ENCODE measurements at regions not wholly inside any gene's neighbourhood (a gene's known extent, or its start where the extent isn't known, plus 50 kb on each side); places are given as distances from the start of the nearest gene placed in this dataset.
A peak's percentile ranks its signal among the peaks of the same experiment; 100 is the strongest.

DNA sequence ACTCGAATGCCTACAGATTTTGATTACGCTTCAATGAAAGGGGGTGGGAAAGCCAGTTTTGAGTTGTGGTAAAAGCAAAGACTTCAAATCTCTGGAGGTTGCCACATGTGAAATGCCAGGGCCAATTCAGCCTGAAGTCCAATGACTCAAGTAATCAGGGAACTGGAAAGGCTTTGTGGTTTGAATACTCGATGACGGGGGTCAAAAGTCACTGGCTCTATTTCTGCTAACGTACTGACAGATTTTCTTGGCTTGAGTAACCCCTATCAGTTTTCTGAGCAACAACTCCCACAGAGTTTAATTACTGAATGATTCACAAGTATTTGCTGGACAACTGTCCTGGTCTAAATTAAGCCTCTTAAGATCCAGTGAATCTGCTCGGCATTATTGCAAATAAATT is 152.2 kb downstream of the SIPA1L2 start:
- H3K9me3 ChIP-seq = no peaks in the 10 kb centered on the region
- 68 to 84% (median 81%) methylated on average over 6 of the region's 6 CpGs for WGBS, 5 donors
- no peak for DNase-seq
- H3K4me3 ChIP-seq = no peak overlapping the region
- peaks cover 0 to 24% (median 7%) of the 10 kb centered on the region in 6 donors for H3K4me1 ChIP-seq
- intact Hi-C loops (cut with DNase I; ENCODE audit: low total_unique reads) = no loop called here
- H3K27me3 ChIP-seq (replicated peaks in 1 of 7) = no peaks in the 10 kb centered on the region
- peaks cover 0 to 31% (median 0%) of the 10 kb centered on the region in 6 donors for H3K36me3 ChIP-seq
- no peak for TF ChIP-seq POLR2A (IDR thresholded peaks at IDR 0.05)
- TF ChIP-seq POLR2AphosphoS5 (IDR thresholded peaks at IDR 0.05) = peak in 1 of 3 donors; percentile 9
- peak overlapping the region in 3 of 8 donors; percentile 7 to 23 (median 16) for H3K27ac ChIP-seq

- Histone ChIP-seq H3K36me3 (peaks cover 0 to 19% (median 0%) of the 10 kb centered on the region in 6 donors), H3K27me3 (replicated peaks in 1 of 7) (no peaks in the 10 kb centered on the region), H3K4me3 (no peak overlapping the region), H3K27ac (no peak overlapping the region), H3K4me1 (peaks cover 0 to 30% (median 12%) of the 10 kb centered on the region in 6 donors), H3K9me3 (no peaks in the 10 kb centered on the region)
- 82 to 93% (median 84%) methylated on average over 2 of the region's 2 CpGs for WGBS, 5 donors
- no peak for DNase-seq
- TF ChIP-seq POLR2AphosphoS5 (IDR thresholded peaks at IDR 0.05) (no peak), POLR2A (IDR thresholded peaks at IDR 0.05) (no peak)
- TF ChIP-seq, protein P1, sequence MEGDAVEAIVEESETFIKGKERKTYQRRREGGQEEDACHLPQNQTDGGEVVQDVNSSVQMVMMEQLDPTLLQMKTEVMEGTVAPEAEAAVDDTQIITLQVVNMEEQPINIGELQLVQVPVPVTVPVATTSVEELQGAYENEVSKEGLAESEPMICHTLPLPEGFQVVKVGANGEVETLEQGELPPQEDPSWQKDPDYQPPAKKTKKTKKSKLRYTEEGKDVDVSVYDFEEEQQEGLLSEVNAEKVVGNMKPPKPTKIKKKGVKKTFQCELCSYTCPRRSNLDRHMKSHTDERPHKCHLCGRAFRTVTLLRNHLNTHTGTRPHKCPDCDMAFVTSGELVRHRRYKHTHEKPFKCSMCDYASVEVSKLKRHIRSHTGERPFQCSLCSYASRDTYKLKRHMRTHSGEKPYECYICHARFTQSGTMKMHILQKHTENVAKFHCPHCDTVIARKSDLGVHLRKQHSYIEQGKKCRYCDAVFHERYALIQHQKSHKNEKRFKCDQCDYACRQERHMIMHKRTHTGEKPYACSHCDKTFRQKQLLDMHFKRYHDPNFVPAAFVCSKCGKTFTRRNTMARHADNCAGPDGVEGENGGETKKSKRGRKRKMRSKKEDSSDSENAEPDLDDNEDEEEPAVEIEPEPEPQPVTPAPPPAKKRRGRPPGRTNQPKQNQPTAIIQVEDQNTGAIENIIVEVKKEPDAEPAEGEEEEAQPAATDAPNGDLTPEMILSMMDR (IDR thresholded peaks at IDR 0.05 in 8 of 11, conservative IDR thresholded peaks at IDR 0.05 in 3 of 11) = no peak
- intact Hi-C loops (cut with DNase I; ENCODE audit: low total_unique reads) = no loop called here
Measured at GRCh38 chr1:232476538-232476950, 153.4 kb downstream of the SIPA1L2 start.

GRCh38 chr1:232474826-232475225 is 155.1 kb downstream of the SIPA1L2 start:
- no peaks in the 10 kb centered on the region for H3K27me3 ChIP-seq (replicated peaks in 1 of 7)
- intact Hi-C loops (cut with DNase I; ENCODE audit: low total_unique reads) = no loop called here
- H3K4me3 ChIP-seq = no peak overlapping the region
- 75 to 84% (median 82%) methylated on average over 3 of the region's 3 CpGs for WGBS, 5 donors
- peaks cover 0 to 18% (median 0%) of the 10 kb centered on the region in 6 donors for H3K36me3 ChIP-seq
- TF ChIP-seq POLR2AphosphoS5 (IDR thresholded peaks at IDR 0.05) (no peak), POLR2A (IDR thresholded peaks at IDR 0.05) (no peak)
- TF ChIP-seq, protein P1 (IDR thresholded peaks at IDR 0.05 in 8 of 11, conservative IDR thresholded peaks at IDR 0.05 in 3 of 11) = no peak
- no peaks in the 10 kb centered on the region for H3K9me3 ChIP-seq
- no peak for DNase-seq
- H3K27ac ChIP-seq = no peak overlapping the region
- H3K4me1 ChIP-seq = peaks cover 0 to 35% (median 12%) of the 10 kb centered on the region in 6 donors

DNA sequence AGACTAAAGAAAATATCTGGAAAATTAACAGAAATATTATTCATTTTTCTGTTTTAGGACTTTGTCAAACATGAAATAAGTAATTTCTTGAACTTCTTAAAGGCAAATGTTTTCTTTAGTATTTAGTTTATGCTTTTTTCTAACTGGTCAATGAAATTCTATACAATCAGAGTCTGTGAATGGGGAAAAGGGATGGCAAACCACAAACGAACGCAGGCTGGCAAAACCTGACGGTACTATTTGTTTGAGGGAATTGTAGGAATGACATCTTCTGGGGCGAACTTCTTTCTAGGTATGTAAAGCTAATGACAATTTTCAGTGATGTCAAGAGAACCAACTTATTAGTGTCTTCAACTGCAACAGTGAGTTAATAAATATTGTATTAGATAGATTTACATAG is 156.0 kb downstream of the SIPA1L2 start:
- Histone ChIP-seq H3K4me3 (no peak overlapping the region), H3K36me3 (peaks cover 0 to 11% (median 0%) of the 10 kb centered on the region in 6 donors), H3K27me3 (replicated peaks in 1 of 7) (no peaks in the 10 kb centered on the region), H3K4me1 (peaks cover 0 to 35% (median 12%) of the 10 kb centered on the region in 6 donors), H3K9me3 (no peaks in the 10 kb centered on the region), H3K27ac (no peak overlapping the region)
- intact Hi-C loops (cut with DNase I; ENCODE audit: low total_unique reads) = no loop called here
- 92 to 96% (median 95%) methylated on average over 4 of the region's 4 CpGs for WGBS, 5 donors
- TF ChIP-seq POLR2A (IDR thresholded peaks at IDR 0.05) = no peak
- TF ChIP-seq POLR2AphosphoS5 (IDR thresholded peaks at IDR 0.05) = no peak
- TF ChIP-seq, protein P1 (IDR thresholded peaks at IDR 0.05 in 8 of 11, conservative IDR thresholded peaks at IDR 0.05 in 3 of 11) = no peak
- no peak for DNase-seq
